WERI-Rb-1 (cell line): ENCODE measurements at regions not wholly inside any gene's neighbourhood (a gene's known extent, or its start where the extent isn't known, plus 50 kb on each side); places are given as distances from the start of the nearest gene placed in this dataset.

Experiments
- DNase-seq: peaks from one replicate; pipeline ENCODE4 v3.0.0-alpha.2; 2020
- H3K27ac ChIP-seq: fragments of 250-450 bp; sonication (Bioruptor Pico); 2 replicates; pipeline ENCODE4 v1.5.1; 2020; ENCODE audit warnings: mild to moderate bottlenecking, moderate library complexity
- H3K27me3 ChIP-seq: fragments of 250-450 bp; sonication (Bioruptor Pico); 2 replicates; pipeline ENCODE4 v1.5.1; 2021; ENCODE audit warnings: mild to moderate bottlenecking, low read depth, moderate library complexity; ENCODE audit not compliant: insufficient read depth, severe bottlenecking
- H3K36me3 ChIP-seq: fragments of 250-450 bp; sonication (Bioruptor Pico); 2 replicates; pipeline ENCODE4 v1.5.1; 2020; ENCODE audit warnings: mild to moderate bottlenecking, moderate library complexity
- H3K4me3 ChIP-seq: 2 replicates; pipeline ENCODE4 v1.5.1; 2011; ENCODE audit warnings: low read depth, mild to moderate bottlenecking, control low read depth, low read length
- H3K9me3 ChIP-seq: fragments of 250-450 bp; sonication (Bioruptor Pico); 2 replicates; pipeline ENCODE4 v1.5.1; 2021; ENCODE audit warnings: mild to moderate bottlenecking, moderate library complexity; ENCODE audit not compliant: severe bottlenecking
- TF ChIP-seq, protein P1 (sequence below): IDR thresholded peaks from 2 replicates; pipeline ENCODE4 v1.5.1; 2011; ENCODE audit warnings: low read depth, mild to moderate bottlenecking, control low read depth, inconsistent platforms, low read length

DNA sequence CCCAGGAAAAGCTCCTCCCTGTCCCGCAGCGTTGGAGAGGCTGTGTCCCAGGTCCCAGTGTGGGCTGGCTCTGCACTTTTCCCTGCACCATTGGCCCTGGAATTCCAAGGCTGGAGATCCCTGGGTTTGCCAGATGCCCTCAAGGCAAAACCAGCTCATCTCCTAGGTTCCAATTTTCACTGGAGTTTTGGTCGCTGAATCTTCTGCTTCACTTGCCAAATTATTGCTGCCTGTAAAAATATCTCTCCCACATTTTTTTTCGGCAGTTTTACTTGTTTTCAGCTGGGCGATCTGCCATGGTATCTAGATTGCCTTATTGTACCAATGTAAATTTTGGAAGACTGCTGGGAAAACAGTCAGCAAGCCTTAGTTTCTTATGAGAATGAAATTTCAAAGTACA is 150.9 kb upstream of the ATP10A start:
- no peak for DNase-seq
- Histone ChIP-seq H3K36me3 (no peaks in the 10 kb centered on the region), H3K27ac (no peak overlapping the region), H3K27me3 (peaks cover 3% of the 10 kb centered on the region), H3K4me3 (no peak overlapping the region), H3K9me3 (no peaks in the 10 kb centered on the region)
- TF ChIP-seq, protein P1, sequence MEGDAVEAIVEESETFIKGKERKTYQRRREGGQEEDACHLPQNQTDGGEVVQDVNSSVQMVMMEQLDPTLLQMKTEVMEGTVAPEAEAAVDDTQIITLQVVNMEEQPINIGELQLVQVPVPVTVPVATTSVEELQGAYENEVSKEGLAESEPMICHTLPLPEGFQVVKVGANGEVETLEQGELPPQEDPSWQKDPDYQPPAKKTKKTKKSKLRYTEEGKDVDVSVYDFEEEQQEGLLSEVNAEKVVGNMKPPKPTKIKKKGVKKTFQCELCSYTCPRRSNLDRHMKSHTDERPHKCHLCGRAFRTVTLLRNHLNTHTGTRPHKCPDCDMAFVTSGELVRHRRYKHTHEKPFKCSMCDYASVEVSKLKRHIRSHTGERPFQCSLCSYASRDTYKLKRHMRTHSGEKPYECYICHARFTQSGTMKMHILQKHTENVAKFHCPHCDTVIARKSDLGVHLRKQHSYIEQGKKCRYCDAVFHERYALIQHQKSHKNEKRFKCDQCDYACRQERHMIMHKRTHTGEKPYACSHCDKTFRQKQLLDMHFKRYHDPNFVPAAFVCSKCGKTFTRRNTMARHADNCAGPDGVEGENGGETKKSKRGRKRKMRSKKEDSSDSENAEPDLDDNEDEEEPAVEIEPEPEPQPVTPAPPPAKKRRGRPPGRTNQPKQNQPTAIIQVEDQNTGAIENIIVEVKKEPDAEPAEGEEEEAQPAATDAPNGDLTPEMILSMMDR = no peak

DNA sequence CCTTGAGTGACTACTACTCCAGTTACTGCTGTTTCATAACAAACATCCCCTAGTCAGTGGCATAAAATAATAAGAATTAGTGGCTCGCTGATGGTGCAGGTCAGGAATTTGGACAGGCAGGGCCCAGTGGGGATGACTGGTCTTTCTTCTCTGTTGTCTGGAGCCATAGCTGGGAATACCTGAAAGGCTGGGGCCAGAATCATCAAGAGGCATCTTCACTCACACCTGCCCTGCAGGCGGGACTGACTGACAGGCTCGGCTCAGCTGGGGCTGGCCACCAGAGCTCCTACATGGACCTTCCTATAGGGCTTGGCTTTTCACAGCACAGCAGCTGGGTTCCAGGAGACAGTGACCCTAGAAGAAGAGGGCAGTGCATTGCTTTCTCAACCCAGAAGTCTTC is 148.8 kb upstream of the ATP10A start:
- no peak for DNase-seq
- H3K27ac ChIP-seq = no peak overlapping the region

DNA sequence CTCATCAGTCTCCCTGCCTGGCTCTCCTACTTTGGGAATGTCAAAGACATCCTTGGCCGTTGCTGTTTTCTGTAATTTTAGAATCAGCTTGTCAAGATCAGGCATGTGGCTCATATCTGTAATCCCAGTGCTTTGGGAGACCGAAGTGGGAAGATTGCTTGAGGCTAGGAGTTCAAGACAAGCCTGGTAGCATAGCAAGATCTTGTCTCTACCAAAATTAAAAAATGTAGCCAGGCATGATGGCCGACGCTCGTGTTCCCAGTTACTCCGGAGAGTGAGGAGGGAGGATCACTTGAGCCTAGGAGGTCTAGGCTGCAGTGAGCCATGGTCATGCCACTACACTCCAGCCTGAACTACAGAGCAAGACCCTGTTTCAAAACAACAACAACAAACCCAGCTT is 144.0 kb upstream of the ATP10A start:
- H3K27ac ChIP-seq = no peak overlapping the region
- peaks cover 3% of the 10 kb centered on the region for H3K27me3 ChIP-seq
- no peak overlapping the region for H3K4me3 ChIP-seq
- no peak for DNase-seq
- no peaks in the 10 kb centered on the region for H3K36me3 ChIP-seq
- no peaks in the 10 kb centered on the region for H3K9me3 ChIP-seq
- TF ChIP-seq, protein P1 = no peak

More for the DNA sequence above, 148.8 kb upstream of the ATP10A start:
- Histone ChIP-seq H3K4me3 (no peak overlapping the region), H3K9me3 (no peaks in the 10 kb centered on the region), H3K36me3 (no peaks in the 10 kb centered on the region), H3K27me3 (no peaks in the 10 kb centered on the region)
- TF ChIP-seq, protein P1 = no peak

DNA sequence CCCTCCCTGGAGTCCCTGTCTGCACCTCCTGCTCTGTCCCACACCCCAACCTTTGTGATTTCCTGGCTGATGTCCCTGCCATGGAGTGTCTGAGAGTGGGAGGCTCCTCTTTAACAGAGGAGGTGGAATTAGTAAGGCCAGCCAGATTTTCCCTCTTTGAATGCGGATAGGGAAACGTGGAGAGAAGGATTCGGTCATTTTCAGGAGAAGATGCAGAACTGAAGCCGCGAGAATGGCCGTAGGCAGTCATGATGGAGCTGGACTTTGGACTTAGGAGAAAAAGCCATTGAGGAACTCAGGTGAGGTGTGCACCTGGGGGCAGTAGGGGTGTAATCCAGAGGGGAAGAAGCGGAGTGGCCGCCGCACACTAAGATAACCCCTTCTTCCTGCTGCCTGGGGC is 138.1 kb upstream of the ATP10A start:
- H3K9me3 ChIP-seq = no peaks in the 10 kb centered on the region
- no peak overlapping the region for H3K27ac ChIP-seq
- H3K36me3 ChIP-seq = no peaks in the 10 kb centered on the region
- no peak overlapping the region for H3K4me3 ChIP-seq
- TF ChIP-seq, protein P1 = no peak
- H3K27me3 ChIP-seq = peaks cover 3% of the 10 kb centered on the region
- no peak for DNase-seq

DNA sequence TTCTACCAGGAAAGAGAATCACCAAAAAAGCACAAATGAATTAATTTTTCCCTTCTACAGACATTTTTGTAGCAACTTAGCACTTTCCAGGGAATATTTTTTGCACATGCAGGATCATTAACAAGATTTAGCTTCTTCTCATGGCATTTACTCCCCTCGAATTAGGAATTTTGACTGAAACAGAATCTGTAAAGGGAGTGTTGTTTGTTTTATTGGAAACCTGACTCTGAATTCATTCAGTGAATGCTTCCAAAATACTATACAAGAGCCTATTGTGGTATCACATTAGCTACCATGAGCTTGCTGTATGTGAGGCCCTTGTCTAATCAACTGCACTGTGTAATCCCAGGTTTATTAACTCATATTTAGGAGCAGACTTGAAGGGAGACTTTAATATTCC is 130.4 kb upstream of the ATP10A start:
- TF ChIP-seq, protein P1 = no peak
- DNase-seq = no peak

DNA sequence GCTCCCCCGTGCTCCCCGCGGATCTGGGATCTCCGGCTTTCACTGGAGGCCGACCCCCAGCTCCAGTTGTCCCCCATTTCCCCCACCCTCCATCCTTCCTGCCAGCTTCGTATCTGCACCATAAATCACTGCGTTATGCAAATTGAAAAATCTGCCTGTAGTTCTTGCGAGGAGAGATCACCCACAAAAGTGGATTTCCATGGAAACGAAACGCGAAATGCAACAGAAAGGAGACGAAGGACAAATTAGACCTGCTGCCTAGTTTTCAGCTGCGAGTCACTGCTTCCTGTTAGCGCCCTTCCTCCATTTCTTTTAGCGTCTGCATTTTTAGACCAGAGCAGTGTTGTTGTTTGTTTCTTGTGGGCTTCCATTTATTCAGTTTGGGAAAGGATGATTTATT is 127.1 kb upstream of the ATP10A start:
- TF ChIP-seq, protein P1 = no peak
- no peak for DNase-seq
- Histone ChIP-seq H3K27ac (no peak overlapping the region), H3K27me3 (no peaks in the 10 kb centered on the region), H3K9me3 (no peaks in the 10 kb centered on the region), H3K4me3 (no peak overlapping the region), H3K36me3 (no peaks in the 10 kb centered on the region)

More for the DNA sequence above, 130.4 kb upstream of the ATP10A start:
- H3K27me3 ChIP-seq = no peaks in the 10 kb centered on the region
- no peak overlapping the region for H3K27ac ChIP-seq
- no peak overlapping the region for H3K4me3 ChIP-seq
- no peaks in the 10 kb centered on the region for H3K36me3 ChIP-seq
- no peaks in the 10 kb centered on the region for H3K9me3 ChIP-seq
